ENCODE measurements at regions not wholly inside any gene's neighbourhood (a gene's known extent, or its start where the extent isn't known, plus 50 kb on each side); places are given as distances from the start of the nearest gene placed in this dataset.

DNA sequence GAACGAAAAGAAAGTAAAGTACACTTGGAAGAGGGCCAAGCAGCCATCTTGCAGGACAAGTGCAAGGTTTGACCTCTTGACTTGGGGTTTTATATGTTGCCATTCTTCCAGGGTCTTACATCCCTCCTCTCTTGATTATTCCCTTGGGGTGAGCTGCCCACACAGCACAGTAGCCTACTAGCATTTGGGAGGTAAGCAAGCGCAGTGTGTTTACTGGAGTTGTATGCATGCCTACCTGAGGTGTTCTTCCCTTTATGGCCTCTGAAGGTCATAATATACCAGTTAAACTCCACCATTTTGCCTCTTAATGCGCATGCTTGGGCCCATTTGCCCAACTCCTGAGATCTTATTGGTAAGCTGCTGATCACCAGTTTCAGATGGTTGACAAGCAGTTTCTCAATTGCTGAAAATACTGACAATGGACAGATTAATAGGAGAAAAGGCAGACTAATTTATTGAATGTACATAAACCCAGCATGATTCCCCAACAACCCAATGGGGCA lies 173.8 kb upstream of the SLC30A5 start:
- Mint-ChIP-seq H3K9me3 (peaks cover 73% of the 10 kb centered on the region), H3K36me3 (ENCODE audit: low read depth) (peaks cover 80% of the 10 kb centered on the region), H3K27me3 (ENCODE audit: insufficient read depth, low read depth, poor library complexity) (peaks cover 23% of the 10 kb centered on the region), H3K4me1 (peaks cover 40% of the 10 kb centered on the region), H3K4me3 (no peak overlapping the region), H3K27ac (peak overlapping the region; percentile 91)
- Histone ChIP-seq H4K20me1 (replicated peaks; ENCODE audit: insufficient read depth) (no peaks in the 10 kb centered on the region), H3K4me1 (ENCODE audit: insufficient read depth) (peaks cover 26% of the 10 kb centered on the region), H3K36me3 (ENCODE audit: insufficient read depth) (peaks cover 7% of the 10 kb centered on the region), H3K27me3 (ENCODE audit: insufficient read depth) (no peaks in the 10 kb centered on the region), H3K4me2 (no peak overlapping the region), H3K27ac (ENCODE audit: low read depth) (peak overlapping the region; percentile 98; the same call in 1 of the 2 replicates), H2AFZ (no peak overlapping the region), H3K79me2 (replicated peaks; ENCODE audit: insufficient read depth) (no peaks in the 10 kb centered on the region), H3F3A (replicated peaks; ENCODE audit: low read depth) (peaks cover 25% of the 10 kb centered on the region), H3K9me2 (ENCODE audit: insufficient read depth) (peaks cover 8% of the 10 kb centered on the region), H3K4me3 (no peak overlapping the region)
- no peak for TF ChIP-seq EZH2phosphoT487 (IDR thresholded peaks at IDR 0.05; ENCODE audit: unreplicated experiment)
- TF ChIP-seq CREB1 (CRISPR knock-in tag; IDR thresholded peaks at IDR 0.05; ENCODE audit: low read depth) = no peak
- TF ChIP-seq ZNF114 (CRISPR knock-in tag; IDR thresholded peaks at IDR 0.05) = no peak
- TF ChIP-seq, protein P1, sequence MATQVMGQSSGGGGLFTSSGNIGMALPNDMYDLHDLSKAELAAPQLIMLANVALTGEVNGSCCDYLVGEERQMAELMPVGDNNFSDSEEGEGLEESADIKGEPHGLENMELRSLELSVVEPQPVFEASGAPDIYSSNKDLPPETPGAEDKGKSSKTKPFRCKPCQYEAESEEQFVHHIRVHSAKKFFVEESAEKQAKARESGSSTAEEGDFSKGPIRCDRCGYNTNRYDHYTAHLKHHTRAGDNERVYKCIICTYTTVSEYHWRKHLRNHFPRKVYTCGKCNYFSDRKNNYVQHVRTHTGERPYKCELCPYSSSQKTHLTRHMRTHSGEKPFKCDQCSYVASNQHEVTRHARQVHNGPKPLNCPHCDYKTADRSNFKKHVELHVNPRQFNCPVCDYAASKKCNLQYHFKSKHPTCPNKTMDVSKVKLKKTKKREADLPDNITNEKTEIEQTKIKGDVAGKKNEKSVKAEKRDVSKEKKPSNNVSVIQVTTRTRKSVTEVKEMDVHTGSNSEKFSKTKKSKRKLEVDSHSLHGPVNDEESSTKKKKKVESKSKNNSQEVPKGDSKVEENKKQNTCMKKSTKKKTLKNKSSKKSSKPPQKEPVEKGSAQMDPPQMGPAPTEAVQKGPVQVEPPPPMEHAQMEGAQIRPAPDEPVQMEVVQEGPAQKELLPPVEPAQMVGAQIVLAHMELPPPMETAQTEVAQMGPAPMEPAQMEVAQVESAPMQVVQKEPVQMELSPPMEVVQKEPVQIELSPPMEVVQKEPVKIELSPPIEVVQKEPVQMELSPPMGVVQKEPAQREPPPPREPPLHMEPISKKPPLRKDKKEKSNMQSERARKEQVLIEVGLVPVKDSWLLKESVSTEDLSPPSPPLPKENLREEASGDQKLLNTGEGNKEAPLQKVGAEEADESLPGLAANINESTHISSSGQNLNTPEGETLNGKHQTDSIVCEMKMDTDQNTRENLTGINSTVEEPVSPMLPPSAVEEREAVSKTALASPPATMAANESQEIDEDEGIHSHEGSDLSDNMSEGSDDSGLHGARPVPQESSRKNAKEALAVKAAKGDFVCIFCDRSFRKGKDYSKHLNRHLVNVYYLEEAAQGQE (IDR thresholded peaks at IDR 0.05; ENCODE audit: unreplicated experiment) = no peak
- no peak for TF ChIP-seq CTCF (conservative IDR thresholded peaks at IDR 0.05; ENCODE audit: low read depth in 2 of 2)
- TF ChIP-seq EZH2 (IDR thresholded peaks at IDR 0.05; ENCODE audit: low read depth, unreplicated experiment) = no peak
- TF ChIP-seq ZNF331 (CRISPR knock-in tag; IDR thresholded peaks at IDR 0.05; ENCODE audit: low read depth) = no peak
- no peak for TF ChIP-seq JUNB (IDR thresholded peaks at IDR 0.05; ENCODE audit: unreplicated experiment)
- no peak for TF ChIP-seq STAT1 (IDR thresholded peaks at IDR 0.05; ENCODE audit: unreplicated experiment)
- TF ChIP-seq NANOG (IDR thresholded peaks at IDR 0.05; ENCODE audit: borderline replicate concordance) = no peak
- TF ChIP-seq POLR2AphosphoS5 (IDR thresholded peaks at IDR 0.05; ENCODE audit: low read depth) = no peak
- TF ChIP-seq ETS1 (IDR thresholded peaks at IDR 0.05) = no peak
- no peak for DNase-seq (ENCODE audit: low spot score)
- ATAC-seq = no peak

All from GM23338 (cell line).